Tibial artery (tissue), 4 donors: ENCODE measurements at regions not wholly inside any gene's neighbourhood (a gene's known extent, or its start where the extent isn't known, plus 50 kb on each side); places are given as distances from the start of the nearest gene placed in this dataset.

Source experiments
- DNase-seq, 2 donors: peaks; one replicate each; pipeline ENCODE4 v3.0.0-alpha.2; 2019
- H3K27ac ChIP-seq, 2 donors: fragments of 200-600 bp; sonication (generic) in 1 of 2; 1 replicate in 1 of 2; 2 replicates in 1 of 2; pipeline ENCODE4 v1.5.1; 2018 to 2019; ENCODE audit warnings: mild to moderate bottlenecking in 1 of 2
- H3K27me3 ChIP-seq, 2 donors: fragments of 200-600 bp; sonication (generic) in 1 of 2; one replicate each; pipeline versions ENCODE4 v1.5.1 to v1.6.0; 2016 to 2019
- H3K36me3 ChIP-seq, 3 donors: fragments of 200-600 bp; sonication (generic) in 2 of 3; one replicate each; pipeline ENCODE4 v1.5.1; 2016 to 2019; ENCODE audit warnings: mild to moderate bottlenecking in 2 of 3
- H3K4me1 ChIP-seq, 4 donors: fragments of 200-600 bp; sonication (generic) in 2 of 4; 1 replicate in 3 of 4; 2 replicates in 1 of 4; pipeline ENCODE4 v1.5.1; 2016 to 2019
- H3K4me3 ChIP-seq, 2 donors: fragments of 200-600 bp; sonication (generic) in 1 of 2; 1 replicate in 1 of 2; 2 replicates in 1 of 2; pipeline ENCODE4 v1.5.1; 2018 to 2019; ENCODE audit warnings: mild to moderate bottlenecking in 2 of 2
- H3K9me3 ChIP-seq, 3 donors: fragments of 200-600 bp; sonication (generic) in 1 of 3; one replicate each; pipeline ENCODE4 v1.5.1; 2016 to 2019
- intact Hi-C: fragments of 100-400 bp; cut with DNase I; formaldehyde crosslinking; loops from one replicate; pipeline ENCODE4 v1.15.0; 2023; ENCODE audit warnings: low total_unique reads
- TF ChIP-seq, protein P1 (sequence below), 2 experiments: fragments of 200-600 bp in 1 of 2; fragments of 450-650 bp in 1 of 2; IDR thresholded peaks; one replicate each; pipeline ENCODE4 v1.5.1; 2017 to 2019; ENCODE audit warnings: antibody characterized with exemption in 2 of 2, mild to moderate bottlenecking in 1 of 2, moderate library complexity in 1 of 2

DNA sequence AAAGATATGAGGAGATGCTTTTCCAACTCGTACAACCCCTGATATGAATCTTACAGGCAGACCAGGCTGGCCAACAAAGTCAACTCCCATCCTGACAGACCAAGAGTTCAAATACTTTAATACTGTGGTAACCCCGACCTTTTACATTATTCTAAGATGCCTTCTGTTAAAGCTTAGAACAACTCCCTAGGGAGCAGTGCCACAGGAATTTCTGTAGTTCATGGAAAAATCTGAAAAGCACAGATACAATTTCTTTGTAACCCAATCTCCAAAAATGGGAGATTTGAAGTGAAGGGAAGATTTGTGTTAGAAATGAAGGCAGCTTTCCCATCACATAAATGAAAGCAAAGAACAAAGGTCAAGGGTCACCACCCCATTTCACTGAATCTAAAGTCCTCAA, 151.3 kb upstream of the BEND6 start:
- intact Hi-C loops = no loop called here
- DNase-seq = no peak
- H3K9me3 ChIP-seq = no peaks in the 10 kb centered on the region
- no peak overlapping the region for H3K4me3 ChIP-seq
- TF ChIP-seq, protein P1, sequence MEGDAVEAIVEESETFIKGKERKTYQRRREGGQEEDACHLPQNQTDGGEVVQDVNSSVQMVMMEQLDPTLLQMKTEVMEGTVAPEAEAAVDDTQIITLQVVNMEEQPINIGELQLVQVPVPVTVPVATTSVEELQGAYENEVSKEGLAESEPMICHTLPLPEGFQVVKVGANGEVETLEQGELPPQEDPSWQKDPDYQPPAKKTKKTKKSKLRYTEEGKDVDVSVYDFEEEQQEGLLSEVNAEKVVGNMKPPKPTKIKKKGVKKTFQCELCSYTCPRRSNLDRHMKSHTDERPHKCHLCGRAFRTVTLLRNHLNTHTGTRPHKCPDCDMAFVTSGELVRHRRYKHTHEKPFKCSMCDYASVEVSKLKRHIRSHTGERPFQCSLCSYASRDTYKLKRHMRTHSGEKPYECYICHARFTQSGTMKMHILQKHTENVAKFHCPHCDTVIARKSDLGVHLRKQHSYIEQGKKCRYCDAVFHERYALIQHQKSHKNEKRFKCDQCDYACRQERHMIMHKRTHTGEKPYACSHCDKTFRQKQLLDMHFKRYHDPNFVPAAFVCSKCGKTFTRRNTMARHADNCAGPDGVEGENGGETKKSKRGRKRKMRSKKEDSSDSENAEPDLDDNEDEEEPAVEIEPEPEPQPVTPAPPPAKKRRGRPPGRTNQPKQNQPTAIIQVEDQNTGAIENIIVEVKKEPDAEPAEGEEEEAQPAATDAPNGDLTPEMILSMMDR (IDR thresholded peaks at IDR 0.05) = no peak
- no peak overlapping the region for H3K27ac ChIP-seq
- H3K4me1 ChIP-seq = peaks cover 0 to 70% (median 24%) of the 10 kb centered on the region in 4 donors
- no peaks in the 10 kb centered on the region for H3K36me3 ChIP-seq
- no peaks in the 10 kb centered on the region for H3K27me3 ChIP-seq

DNA sequence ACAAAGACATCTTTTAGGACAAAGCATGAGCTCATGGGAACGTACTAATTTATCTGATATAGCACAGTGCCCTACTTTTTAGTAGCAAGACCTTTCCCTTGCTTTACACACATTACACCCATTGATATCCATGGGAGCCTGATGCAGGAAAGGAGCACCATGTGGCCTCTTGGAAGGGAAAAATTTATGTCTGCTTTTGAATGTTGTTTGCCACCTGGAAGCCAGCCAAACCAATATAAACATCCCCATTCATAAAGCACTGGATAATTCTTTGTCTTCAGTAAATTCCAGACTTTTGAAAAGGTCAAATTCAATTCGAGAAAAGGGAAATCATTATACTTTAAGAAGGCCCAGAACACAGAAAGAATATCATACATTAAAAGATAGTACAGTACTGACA, 152.3 kb upstream of the BEND6 start:
- Histone ChIP-seq H3K4me3 (no peak overlapping the region), H3K27ac (no peak overlapping the region), H3K27me3 (no peaks in the 10 kb centered on the region), H3K36me3 (no peaks in the 10 kb centered on the region), H3K9me3 (no peaks in the 10 kb centered on the region), H3K4me1 (peaks cover 0 to 71% (median 30%) of the 10 kb centered on the region in 4 donors)
- TF ChIP-seq, protein P1 (IDR thresholded peaks at IDR 0.05) = no peak
- intact Hi-C loops = no loop called here
- DNase-seq = no peak

DNA sequence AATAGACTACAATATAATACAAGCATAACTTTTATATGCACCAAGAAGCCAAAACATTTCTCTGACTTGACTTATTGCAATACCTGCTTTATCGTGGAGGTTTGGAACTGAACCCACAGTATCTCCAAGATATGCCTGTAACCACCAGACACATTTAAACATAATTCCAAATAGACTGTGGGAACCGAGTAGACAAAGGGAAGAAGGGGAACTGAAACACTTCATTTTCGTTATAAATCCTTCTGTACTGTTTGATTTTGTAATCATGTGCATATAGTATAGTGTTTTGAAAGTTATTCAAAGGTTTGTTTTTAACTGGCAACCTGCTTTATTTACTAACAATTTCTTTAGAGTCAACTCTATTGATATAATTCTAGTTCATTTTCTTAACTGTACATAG, 154.9 kb upstream of the BEND6 start:
- intact Hi-C loops = no loop called here
- Histone ChIP-seq H3K27ac (no peak overlapping the region), H3K4me3 (no peak overlapping the region)

DNA sequence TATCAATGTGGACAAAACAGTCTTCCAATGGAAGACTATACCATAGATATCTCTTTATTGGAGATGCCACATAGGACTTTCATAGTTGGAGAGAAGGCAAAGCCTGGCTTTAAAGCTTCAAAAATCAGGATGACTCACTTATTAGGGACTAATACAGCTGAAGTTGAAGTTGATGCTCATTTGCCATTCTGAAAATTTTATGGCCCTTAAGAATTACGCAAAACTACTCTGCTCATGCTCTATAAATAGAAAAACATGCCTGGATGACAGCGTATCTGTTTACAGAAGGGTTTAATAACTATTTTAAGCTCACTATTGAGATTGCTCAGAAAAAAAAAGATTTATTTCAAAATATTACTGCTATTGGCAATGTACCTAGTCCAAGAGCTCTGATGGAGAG, 155.5 kb upstream of the DST start:
- Histone ChIP-seq H3K27ac (peak overlapping the region; percentile 52 to 54), H3K27me3 (no peaks in the 10 kb centered on the region), H3K36me3 (no peaks in the 10 kb centered on the region), H3K9me3 (no peaks in the 10 kb centered on the region), H3K4me1 (peaks cover 0 to 77% (median 33%) of the 10 kb centered on the region in 4 donors), H3K4me3 (no peak overlapping the region)
- intact Hi-C loops = no loop called here
- DNase-seq = no peak
- TF ChIP-seq, protein P1 (IDR thresholded peaks at IDR 0.05) = no peak

More for the DNA sequence above, 154.9 kb upstream of the BEND6 start:
- H3K27me3 ChIP-seq = no peaks in the 10 kb centered on the region
- H3K9me3 ChIP-seq = no peaks in the 10 kb centered on the region
- H3K4me1 ChIP-seq = peaks cover 0 to 77% (median 30%) of the 10 kb centered on the region in 4 donors
- H3K36me3 ChIP-seq = no peaks in the 10 kb centered on the region
- TF ChIP-seq, protein P1 (IDR thresholded peaks at IDR 0.05) = no peak
- no peak for DNase-seq

DNA sequence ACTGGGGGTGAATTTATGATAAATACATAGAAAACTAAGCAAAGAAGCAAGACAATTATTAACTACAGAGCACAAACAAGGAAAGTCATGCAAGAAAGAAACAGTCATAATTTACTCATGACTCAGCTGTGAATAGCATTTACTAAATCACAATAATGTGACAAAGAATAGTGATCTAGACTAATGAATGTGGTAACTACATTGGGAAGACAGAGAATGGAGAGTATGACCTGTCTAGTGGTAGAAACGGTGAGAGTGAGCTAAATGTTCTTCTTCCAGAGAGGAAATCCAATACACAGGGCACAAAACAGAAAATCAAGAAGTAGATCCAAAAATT, 153.5 kb upstream of the DST start:
- intact Hi-C loops = no loop called here
- no peak for DNase-seq
- Histone ChIP-seq H3K27me3 (no peaks in the 10 kb centered on the region), H3K9me3 (no peaks in the 10 kb centered on the region), H3K4me1 (peaks cover 0 to 89% (median 27%) of the 10 kb centered on the region in 4 donors), H3K36me3 (no peaks in the 10 kb centered on the region), H3K27ac (peak overlapping the region in 1 of 2 donors; percentile 28), H3K4me3 (no peak overlapping the region)
- TF ChIP-seq, protein P1 (IDR thresholded peaks at IDR 0.05) = no peak
